ENCODE measurements at regions not wholly inside any gene's neighbourhood (a gene's known extent, or its start where the extent isn't known, plus 50 kb on each side); places are given as distances from the start of the nearest gene placed in this dataset.

DNA sequence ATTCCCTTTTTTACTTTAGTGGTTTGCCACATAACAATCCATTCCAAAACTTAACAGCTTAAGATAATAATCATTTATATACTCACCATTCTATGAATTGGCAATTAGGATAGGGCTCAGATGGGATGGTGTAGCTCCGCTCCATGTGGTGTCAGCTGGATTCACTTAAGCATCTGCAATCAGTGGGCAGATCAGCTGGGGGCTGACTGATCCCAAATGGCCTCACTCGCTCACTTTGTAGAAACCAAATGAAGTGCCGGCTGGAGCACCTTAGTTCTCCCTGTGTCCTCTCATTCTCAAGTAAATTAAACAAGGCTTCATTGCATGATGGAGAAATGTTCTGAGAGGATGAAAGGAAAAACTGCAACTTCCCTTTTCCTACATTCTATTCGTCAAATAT lies 161.4 kb downstream of the WT1 start:
- DNase-seq: no peak

GRCh38 chr11:32279672-32280071 lies 155.7 kb downstream of the WT1 start:
- DNase-seq: no peak

GRCh38 chr11:32280339-32280738 lies 155.0 kb downstream of the WT1 start:
- no peak for DNase-seq

DNA sequence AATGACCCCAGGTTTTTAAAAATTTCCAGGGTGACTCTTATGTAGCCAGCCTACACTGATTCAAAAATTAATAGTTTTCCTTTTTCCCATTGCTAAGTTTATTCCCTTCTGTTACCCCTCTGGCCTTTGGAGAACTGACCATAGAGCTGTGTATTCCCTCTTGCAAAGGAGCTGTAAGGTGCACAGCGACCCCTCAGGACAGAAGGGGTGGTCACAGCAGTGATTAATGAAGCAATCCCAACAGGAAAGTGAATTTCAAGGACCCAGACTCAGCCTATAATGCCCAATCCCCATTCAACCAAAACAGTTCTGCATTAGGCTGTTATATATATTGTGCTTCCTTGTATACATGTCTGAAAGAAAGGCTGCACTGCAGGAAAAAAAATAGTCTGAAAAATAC lies 147.1 kb downstream of the WT1 start:
- DNase-seq: no peak

- DNase-seq: no peak
Observed at GRCh38 chr11:32289701-32290100, 145.6 kb downstream of the WT1 start.

DNA sequence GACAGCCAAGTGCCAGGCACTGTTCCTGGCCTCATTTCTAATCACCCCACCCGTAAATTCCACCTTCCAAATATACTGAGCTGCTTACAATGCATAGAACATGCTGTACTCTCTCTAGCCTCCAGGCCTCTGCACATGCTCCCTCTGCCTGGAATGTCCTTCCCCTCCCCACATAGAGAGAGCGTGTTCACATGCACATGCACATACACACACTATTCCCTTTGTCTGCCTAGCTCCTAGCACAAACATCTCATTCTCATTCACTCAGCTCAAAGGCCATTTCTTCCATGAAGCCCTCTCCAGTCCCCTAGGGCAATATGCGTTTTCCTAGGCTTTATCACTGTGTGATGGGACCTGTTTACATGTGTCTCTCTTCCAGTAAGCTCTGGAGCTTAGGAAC lies 144.6 kb downstream of the WT1 start:
- no peak for DNase-seq

DNA sequence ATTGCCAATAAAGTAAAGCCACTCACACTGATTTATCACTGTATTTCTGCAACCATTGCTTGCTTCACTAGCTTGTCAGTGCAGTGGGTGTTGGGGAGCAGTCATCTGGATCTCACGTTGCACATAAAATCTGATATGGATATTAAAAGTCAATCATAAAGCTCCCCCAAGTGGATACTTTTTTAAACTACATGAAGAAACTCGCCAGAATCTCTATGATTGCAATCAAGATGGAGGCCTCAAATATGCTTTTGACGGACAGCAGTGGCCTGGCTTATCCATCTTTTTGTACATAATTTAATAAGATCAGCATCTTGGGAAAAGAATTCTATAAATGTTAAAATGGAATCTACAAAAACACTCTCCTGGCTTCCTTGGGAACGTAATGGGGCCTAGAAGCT lies 137.7 kb downstream of the WT1 start:
- no peak for DNase-seq

- DNase-seq: no peak
Observed at GRCh38 chr11:32302826-32303225, 132.5 kb downstream of the WT1 start.

DNA sequence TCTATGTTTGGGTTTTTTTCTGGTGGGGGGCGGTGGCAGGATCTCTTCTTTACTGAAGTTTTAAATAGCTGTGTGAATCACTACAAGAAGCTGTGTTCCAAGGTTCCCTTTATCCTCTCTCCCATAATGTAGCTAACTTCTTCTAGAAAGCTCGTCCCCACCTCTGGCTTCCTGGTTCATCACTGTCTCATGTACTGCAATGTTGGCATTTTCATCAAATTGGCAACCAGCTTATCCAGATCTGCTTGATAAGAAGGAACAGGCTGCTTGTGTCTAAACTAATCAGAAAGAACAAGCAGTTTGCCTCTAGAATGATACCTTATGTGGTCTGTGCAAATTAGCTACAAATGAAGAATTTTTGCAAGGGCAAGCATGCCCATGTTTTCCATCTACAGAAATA lies 130.8 kb downstream of the WT1 start:
- DNase-seq: no peak

DNA sequence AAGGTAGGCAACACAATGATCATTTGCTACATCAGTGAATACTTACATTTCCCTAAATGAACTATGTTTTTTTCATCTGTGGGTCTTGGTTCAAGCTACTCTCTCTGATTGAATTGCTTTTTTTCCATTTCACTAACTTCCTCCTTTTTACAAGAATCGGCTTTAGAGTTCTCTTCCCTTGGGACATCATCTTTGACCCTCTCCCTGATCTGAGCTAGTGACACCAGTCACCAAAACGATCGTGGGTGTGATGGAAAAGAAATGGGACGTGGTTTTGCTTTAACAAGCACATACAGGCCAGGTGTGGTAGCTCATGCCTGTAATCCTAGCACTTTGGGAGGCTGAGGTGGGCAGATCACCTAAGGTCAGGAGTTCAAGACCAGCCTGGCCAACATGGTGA lies 129.9 kb downstream of the WT1 start:
- no peak for DNase-seq

- DNase-seq: no peak
Observed at GRCh38 chr11:32307471-32307870, 127.9 kb downstream of the WT1 start.

- no peak for DNase-seq
Observed at GRCh38 chr11:32307913-32308312, 127.4 kb downstream of the WT1 start.

DNA sequence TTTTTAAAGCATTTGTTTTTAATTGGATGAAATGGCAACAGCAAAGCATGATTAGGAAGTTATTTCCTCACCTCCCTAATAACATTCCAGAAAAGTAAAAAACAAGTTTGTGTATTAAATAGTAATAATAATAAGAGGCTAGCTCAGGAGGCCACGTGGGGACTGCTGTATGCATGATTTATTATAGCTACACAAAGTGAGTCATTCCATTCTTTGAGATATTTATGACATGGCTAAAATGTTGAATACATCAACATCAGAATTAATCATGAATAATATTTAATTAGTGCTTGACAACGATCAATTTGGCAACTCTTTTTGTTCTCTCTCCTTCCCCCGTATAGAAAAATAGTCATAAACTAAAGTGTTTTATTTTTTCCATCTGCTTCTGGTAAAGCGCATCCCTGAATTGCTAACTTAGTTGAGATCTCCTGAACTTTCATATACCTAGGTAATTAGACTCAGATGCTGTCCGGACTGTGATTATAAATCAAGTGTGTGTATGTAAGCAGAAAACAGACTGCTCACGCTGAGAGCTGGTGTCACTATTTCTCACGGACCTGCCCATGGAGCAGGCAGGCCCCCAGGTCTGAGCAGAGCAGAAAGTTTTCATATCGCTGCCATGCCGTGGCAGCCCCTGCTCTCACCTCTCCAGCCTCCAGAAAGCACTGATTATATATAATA lies 125.7 kb downstream of the WT1 start:
- no peak for DNase-seq

DNA sequence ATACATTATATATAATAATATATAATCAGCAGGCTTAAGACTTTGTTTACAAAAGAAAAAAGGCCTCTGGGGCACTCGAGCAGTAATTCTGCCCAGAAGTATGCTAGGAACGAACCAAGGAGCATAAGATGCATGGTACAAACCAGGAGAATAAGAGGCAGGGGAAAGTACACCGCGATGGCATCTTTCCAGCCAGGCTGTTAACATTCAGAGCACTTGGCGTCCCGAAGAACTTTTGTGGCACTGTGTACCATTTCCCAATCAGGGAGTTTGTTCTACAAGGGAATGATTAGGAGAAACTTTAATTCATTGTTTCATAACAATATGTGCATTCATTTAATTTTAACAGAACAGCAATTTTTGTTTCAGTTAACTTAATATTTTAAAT lies 125.1 kb downstream of the WT1 start:
- DNase-seq: no peak

- no peak for DNase-seq
Observed at GRCh38 chr11:32311346-32312065, 123.8 kb downstream of the WT1 start.

- DNase-seq: no peak
Observed at GRCh38 chr11:32312206-32312817, 123.0 kb downstream of the WT1 start.

GRCh38 chr11:32312865-32313403 lies 122.4 kb downstream of the WT1 start:
- peak; percentile 52 for DNase-seq

DNA sequence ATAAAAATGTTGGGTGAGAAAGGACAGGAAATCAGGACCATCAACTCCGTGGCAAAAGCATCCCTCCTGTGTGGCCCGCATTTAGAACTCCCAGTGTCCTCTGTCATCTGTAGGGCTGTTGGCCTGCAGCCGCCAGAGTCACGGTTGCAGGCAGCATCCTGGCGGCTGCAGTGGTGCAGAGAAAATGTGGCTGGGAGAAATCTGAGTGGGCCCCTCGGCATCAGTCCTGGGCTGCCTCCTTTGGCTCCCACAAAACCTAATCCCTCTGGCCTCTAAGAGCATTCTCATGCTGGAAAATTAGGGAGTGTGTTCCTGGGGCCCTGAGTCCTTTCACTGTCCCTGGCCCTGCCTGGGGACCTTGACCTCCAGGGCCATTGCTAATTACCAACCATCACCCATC lies 121.9 kb downstream of the WT1 start:
- no peak for DNase-seq

DNA sequence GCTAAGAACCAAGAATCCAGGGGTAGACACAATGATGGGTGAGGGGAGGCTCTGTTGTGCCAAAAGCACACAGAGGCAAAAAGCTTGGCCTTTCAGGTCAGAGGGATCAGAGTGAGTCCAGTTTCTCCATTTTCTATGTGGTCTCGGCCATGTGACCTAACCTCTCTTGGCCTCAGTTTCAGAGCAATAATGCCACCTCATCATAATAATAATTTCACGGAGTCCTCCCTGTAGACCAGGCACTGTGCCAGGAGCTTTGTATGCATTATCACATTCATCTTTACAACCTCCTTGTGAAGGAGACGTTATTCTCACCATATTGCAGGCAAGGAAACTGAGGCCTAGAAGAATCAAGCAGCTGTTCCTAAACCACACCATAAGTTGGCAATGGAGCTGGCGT lies 120.2 kb downstream of the WT1 start:
- no peak for DNase-seq

- DNase-seq: no peak
Observed at GRCh38 chr11:32316232-32316631, 119.1 kb downstream of the WT1 start.

DNA sequence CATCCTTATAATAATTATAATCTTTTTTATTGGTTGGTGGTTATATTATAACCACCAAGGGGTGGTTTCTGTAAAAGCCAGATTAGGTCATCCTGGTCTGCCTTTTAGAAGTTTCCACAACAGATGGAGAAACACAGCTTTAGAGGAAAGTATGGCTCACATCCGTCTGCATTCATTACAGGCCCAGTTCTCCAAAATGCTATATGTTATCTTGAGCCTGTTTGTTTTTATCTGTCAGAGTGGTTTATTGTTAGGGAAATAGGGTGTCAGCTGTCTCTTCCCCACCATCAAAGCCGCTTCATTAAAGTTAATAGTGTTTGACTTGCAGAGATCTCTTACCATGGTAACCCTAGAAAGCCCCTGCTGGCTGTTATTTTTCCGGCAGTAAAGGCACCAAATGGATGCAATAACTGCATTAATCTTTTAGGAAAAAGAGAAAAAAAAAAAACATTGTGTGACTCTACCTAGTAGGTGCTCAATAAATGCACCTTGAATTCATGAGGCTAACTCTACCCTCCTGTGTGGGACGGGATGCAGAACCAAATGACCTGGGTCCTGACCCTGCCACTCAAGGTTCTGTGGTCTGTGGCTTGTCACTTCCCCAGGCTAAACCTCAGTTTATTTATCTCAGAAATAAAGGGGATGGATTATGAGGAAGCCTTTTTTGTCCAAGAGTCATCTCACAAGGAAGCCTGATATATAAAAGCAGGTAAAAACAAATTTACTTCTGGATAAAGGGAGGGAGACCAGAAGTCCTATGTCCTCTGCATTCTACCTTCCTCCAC lies 118.3 kb downstream of the WT1 start:
- no peak for DNase-seq

DNA sequence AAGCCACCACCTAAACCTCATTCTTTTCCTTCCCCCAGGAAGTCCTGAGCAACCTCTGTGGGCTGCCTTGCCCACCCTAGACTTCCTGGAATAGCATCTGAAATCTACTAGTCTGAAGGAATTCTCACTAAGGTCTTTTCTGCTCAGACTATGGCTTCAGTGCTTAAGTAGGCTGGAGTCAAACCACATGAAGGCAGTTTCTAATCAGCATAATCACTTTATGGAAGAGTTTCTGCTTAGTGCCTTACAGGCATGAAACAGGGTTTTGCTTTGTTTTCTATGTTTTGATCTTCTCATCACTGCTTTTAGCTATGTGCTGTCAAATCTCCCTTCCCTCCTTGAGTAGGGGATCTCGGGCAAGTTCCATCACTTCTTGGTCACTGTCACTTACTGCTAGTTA lies 117.7 kb downstream of the WT1 start:
- DNase-seq: no peak
